HG03103 (cell line): ENCODE measurements at regions not wholly inside any gene's neighbourhood (a gene's known extent, or its start where the extent isn't known, plus 50 kb on each side); places are given as distances from the start of the nearest gene placed in this dataset.
"Not testable (repeated sequence)": the region's sequence is repeated elsewhere in the genome, so short reads cannot be mapped to it uniquely, and the experiment has no call there.

Source experiments
- ATAC-seq: cut with Tn5 transposase; IDR thresholded peaks from one replicate; pipeline ENCODE4 v1.9.1; 2021; ENCODE audit warnings: low read depth; ENCODE audit not compliant: unreplicated experiment

DNA sequence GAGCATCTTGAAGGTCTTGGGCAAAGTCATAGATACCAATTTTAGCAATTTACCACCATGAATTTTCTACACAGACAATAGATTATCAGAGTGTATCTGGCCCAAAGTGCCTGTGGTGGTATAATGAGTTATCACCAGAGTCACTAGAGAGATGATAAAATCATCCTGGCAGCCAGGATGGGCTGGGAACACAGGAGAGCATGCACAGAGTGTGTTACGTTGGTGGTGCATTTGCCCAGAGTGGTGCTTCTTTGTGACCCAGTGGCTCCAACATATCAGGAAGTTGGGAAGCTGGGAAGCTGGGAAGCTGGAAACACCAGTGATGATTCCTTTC, 236.7 kb upstream of the PROX1 start:
- ATAC-seq = no peak

DNA sequence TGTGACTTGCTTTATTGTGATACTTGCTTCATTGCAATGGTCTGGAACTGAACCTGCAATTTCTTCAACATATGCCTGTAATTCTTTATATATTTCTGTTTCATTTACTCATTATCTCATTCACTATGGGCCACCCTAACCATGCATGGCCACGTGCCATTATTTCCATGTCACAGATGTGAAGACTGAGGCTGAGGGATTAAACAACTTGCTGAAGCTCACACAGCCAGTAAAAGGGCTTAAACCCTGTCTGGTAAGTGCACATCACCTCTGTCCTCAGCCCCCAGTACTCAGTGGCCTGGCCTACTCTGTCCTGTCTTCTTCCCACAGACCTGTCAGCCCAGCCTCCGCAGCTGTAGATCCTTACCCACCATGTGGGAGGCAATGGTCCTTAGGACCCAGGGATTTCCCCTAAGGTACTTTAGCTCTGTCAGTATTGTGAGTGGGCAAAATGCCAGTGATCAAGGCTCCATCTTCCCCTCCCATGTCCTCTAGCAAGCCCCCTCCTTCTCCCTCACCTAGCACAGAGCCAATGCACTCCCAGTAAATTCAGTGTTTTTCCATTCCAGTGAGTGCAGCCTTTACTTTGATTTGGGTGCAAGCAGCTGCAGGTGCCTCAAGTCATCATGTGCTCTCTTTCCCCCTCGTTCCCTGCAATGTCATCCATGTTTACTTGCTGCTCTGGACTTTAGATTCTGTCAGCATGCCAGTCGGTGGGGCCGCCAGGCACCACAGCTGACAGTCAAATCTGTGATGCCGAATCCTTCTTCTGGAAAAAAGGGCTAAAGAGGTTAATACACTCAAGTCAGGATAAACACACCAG, 228.2 kb upstream of the PROX1 start:
- ATAC-seq = no peak

DNA sequence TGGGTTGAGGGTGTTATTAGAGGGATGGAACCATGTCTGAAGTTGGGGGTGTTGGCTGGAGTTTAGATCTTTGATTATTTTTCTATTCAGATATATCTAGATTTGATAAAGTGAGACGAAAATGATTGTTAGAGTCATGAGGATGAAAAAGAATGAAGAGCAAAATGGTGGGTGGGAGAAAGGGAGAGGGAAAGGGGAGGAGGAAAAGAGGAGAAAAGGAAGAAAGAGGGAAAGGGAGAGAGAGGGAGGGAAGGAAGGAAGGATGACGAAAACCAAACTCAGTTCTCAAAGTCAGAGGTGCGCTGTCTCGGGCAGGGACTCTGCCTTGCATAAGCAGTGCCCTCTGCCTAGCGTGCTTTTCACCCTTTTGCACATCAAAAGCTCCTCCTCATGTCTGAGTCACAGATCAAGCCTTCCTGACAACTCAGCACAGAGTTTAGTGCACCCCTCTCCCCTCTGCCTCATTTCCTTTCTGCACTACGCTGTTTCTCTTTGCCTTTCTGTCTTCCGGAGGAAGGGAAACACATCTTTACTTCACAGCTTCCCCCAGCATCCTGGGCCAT, 225.8 kb upstream of the PROX1 start:
- ATAC-seq = no peak

DNA sequence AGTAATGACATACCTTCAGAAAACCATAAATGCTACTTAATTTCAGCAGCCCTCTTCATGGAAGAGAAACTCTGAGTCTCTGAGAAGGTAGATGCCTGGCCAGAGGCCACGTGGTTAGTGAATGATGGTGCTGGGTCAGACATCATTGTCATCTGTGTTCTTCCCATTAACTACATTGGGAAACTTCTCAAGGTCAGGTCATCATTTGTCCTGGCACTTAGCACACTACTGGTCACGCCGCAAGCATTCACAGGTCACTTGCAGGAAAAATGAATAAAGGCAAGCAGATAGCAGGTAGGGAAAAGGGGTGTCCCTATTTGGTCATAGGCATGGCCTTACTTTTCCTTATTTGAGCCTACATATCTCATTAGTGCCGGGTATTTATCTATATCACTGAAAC, 220.1 kb upstream of the PROX1 start:
- ATAC-seq = no peak

DNA sequence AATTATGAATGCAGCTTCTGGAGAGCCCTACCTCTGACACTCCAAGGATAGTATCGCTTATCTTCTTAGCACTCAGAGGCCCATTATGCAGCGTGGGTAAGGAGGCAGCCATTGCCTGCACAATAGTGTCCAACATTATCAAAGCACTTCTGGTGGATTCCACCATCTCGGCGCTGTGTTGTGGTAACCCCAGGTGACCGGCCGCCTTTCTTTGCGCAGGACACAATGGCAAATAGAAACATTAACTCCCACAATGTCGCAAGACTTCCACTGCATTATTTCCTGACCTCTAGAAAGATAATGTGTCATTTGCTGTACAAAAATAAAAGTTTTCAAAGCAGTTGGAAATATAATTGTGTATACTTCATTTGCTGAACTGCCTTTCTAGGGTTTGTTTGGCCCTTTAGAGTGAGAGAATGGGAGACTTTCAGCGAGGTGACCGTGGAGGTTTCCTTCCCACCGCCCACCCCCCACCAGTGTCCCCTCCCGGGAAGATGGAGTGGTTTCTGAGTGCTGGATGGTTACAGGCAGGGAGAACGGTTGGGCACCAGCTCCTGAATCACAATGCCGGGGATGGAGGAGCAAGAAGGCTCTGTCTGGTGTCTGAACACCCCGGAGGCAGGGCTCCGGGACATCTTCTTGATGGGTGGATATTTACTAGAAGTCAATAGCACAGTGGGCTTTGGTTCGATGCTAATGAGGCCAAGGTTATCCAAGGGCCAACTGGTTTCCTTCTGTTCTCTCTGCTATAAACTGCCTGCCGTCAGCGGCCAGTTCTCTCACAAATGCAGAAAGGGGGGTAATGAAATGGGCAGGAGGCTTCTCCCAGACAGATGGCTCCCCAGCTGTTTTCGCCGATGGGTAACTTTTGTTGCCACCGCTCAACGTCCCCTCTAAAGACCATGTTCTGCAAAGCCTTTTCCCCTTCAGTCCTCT, 215.4 kb upstream of the PROX1 start:
- no peak for ATAC-seq

DNA sequence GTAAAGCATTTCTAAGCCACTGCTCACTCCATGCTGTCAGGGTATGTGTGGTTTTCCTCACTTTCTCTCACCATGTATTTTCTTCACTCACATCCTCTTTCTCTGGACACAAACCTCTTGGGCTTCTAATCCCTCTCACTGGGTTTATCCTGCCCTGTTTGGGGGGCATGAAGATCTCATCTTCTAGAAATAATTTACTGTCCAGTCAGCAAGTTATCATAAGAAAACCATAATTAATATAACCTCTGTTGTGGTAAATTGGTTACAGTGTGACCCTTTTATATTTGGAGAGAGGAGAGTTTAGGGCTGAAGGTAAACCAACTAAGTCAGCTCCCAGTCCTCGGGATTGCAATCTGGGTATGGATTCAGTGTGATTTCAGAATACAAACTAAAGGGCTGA, 213.8 kb upstream of the PROX1 start:
- ATAC-seq = no peak

DNA sequence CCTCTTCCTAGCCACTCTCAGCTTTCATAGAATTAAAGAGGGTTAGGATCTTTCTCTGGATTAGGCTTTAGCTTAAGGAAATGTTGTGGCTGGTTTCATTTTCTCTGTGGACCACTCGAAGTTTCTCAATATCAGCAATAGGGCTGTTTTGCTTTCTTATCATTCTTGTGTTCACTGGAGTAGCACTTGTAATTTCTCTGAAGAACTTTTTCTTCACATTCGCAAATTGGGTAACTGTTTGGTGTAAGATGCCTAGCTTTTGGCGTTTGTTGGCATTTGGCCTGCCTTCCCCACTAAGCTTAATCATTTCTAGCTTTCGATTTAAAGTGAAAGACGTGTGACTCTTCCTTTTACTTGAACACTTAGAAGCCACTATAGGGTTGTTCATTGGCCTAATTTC, 210.8 kb upstream of the PROX1 start:
- ATAC-seq = no peak

DNA sequence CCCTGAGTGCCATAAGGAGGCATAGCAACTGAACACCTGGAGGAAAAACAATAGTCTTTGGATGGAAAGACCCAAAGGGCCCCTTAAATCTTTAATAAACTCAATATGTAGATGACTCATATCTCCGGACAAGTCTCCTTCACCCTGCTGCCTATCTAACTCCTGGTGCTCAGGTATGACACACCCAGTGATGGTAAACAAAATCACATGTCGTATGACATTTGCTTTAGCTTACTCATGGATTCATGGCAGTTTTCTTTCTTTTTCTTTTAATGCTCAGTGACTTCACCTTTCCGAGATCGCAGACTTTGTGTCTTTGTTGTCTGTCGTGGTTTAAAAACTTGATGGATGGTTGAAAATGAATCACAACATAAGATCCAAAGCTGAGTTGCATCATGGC, 208.5 kb upstream of the PROX1 start:
- ATAC-seq = no peak

DNA sequence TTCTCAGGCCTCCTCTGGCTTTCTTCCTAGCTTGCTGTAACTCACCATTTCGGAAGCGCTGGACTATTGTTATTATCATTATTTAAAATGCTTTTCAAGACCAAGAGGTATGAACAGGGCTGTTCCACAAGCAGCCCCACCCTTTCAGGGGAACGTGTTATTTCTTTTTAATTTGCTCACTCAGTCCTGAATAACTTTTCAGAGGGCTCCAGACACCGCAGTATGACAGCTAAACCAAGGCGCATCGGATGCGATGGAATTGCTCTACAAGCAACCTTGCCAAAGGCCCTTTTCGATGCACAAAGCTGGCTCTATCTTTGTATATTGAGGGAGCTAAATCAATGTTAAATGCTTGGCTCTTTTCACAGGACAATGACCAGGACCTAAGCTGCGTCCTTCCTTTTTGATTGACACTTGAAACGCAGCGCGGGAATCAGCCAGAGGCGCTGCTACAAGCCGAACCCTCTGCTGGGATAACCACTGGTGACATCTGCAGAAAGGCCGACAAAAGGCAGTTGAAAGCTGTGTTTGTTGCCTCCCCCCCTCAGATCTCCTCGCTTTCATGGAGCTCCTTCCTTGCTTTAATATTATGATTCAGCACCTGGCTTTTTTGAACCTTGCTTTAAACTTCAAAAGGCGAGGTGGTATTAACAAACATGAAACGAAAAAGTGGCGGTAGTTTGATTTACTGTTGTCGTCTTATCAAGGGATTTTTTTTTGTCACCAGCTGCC, 204.7 kb upstream of the PROX1 start:
- no peak for ATAC-seq

DNA sequence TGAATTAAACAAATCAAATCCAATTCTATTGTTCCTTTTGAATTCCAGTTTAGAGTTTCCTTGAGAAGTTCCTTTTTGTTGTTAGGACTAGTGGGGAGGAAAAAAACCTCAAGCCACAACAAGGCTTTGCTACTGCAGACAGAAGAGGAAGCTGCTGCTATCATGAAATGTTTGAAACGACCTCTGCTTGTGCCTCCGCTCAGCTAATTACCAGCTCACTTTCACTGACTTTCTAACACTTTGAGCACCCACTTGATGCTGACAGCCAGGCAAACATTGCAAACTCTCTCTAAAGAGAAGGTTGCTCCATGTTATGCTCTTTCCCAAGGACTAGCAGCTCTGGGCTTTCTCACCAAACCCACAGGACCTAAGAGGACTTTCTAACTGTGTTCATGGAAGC, 203.9 kb upstream of the PROX1 start:
- no peak for ATAC-seq

DNA sequence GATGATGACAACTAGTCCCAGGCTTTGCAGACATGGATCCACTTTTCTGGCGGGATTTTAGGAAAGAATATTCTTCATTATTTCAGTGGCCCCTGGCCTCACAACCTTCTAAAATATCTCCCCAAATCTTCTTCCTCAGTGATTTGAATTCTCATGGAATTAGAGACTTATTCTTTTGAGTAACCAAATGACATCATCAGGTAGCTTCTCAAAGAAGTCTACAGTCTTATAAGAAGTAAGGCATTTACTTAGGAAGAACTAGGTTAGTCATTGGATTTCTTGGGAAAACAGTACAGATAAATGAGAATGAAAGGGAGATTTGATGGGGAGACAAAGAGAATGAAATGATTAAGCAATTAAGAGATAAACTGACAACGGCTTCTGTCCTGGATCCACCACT, 201.1 kb upstream of the PROX1 start:
- no peak for ATAC-seq

DNA sequence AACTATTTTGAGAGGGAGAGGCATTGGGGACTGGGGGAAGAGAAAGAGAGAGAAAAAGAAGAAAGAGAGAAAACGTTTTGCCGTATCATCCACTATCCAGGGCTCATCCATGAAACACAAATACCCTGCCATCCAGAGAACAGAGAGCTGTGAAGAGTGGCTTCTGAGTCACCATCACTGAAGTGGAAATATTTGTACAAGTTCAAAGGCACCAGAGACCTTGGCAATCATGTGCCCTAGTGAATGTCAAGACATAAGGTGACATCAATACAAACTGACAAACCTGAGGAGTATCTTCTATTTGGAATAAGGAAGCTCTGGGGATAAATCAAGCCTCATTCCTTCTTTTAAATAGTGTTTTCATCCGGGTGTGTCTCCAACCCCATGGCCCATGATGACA, 197.2 kb upstream of the PROX1 start:
- ATAC-seq = no peak

DNA sequence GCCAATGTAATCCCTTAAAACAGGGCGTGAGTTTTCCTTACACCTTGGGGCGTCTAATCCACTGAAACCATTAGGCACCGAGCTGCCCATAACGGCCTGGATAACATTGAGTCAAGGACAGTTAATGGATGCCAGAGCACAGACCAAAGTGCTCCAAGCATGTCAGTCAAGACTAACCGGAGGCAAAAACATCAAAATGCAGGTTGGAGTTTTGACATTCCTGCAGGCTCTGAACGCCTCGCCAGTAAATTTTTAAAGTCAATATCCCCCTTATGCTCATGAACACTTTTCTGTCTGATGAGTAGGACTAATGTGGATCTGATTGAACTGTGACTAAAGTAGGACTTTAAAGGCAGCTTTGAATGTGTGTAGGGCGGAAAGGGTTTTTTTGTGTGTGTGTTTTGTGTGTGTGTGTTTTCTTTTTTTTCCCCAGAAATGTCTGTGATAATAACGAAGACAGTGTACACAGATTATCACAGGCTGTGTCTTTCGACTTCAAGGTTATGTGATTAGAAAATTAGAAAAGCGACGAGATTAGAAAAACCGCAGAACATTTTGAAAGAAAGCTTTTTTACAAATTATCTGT, 194.2 kb upstream of the PROX1 start:
- no peak for ATAC-seq

DNA sequence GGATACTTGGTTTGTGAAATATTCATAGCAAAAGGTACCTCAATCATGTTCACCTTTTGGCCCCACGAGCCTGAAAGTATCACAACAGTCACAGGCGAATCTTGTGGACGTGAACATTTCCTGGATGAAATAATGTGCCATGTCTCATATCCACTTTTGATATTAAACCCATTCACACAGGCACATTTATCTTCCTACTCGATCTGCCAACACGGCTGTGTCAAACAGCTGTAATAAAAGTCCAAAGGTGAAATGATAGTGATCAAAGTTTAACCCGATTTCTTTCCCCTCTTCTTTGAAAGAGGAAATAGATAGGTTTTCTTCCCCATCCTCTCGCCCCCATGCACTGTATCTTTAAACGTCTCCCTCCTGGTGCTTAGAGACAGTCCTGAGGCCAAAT, 191.2 kb upstream of the PROX1 start:
- ATAC-seq = no peak

DNA sequence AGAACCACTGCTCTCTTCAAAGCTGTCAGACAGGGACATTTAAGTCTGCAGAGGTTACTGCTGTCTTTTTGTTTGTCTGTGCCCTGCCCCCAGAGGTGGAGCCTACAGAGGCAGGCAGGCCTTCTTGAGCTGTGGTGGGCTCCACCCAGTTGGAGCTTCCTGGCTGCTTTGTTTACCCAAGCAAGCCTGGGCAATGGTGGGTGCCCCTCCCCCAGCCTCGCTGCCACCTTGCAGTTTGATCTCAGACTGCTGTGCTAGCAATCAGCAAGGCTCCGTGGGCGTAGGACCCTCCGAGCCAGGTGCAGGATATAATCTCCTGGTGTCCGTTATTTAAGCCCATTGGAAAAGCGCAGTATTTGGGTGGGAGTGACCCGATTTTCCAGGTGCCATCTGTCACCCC, 179.5 kb upstream of the PROX1 start:
- ATAC-seq = not testable (repeated sequence)

DNA sequence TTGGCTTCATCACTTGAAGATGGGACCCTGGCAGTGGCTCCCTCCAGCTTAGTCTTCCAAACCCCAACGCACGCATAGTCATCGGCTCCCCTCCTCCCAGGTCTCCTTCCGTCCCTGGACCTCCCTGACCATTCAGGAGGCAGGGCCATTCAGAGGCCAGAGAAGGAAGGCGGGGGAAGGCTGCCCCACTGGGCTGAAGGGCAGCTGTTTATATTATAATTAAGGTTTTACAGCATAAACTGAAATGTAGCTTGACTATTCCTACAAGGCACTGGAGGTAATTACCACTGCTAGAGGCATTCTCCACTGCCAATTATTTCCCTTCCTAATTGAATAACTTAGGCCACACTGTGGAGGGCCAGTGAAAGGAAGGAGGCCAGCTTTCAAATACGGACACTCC, 170.6 kb upstream of the PROX1 start:
- ATAC-seq = no peak

DNA sequence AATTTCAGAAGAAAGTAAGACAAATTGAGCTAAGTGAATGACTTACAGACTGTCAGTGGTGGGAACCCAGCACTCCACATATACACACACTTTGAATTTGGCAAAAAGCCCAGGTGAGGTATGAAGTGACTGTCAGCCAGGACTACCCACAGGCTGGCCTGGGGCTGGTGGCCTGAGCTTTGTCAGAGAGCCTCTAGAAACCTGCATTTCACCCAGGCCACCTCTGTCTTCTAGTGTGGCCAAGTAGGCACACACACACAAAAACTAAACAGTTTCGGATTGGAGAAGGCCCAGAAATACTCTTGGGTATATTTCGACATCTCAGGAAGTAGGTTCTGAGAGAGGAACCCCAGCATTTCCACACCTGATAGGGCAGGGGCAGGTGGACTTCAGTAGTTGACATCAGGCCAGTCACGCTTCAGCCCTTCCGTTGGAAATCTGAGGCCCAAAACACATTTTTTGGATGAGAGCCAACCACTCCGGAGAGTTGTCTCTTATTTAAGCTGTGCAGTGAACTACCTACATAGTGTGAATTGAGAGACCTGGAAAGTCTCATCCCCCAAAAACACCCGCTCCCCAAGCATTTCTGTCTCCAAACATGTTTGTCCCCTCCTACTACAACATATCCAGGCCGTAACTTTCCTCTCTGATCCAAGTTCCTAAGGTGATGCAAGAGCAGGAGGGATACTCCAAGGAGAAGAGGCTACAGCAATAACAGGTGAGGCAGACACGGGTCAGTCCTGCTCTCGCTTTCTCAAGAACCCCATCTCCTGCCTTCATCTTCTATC, 167.2 kb upstream of the PROX1 start:
- ATAC-seq = no peak

DNA sequence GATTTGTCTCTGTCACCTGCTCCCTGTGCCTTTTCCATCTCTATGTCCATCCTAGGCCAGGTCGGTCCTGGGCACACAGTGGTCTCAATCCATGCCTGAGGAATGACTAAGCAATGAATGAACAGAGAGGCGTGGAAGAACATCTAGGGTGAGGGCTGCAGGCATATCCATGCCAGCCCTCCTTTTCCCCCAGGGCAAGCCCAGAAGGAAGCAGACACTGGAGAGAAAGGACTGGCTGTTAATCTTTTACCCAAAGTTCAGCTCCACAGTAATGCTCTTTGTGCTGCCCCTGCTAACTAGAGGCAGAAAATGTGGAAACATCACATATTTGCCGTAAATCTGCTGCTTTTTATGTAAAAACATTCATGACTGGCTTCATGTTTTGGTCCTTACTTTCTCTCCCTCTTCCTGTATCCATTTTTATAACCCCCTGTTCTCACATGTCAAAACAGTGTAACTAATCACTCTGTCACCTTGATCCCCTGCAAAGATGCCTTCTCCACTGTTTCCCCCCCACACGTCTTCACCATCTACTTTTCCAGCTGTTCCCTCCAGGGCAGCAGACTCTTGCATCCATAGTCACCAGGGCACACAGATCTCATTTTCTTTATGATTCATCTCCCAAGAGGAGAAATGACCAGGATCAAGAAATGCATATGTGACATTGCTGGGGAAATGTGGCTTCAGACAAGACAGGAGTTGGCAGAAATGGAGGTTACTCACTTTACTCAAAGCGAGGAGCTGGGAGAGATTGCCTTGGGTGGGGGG, 166.4 kb upstream of the PROX1 start:
- no peak for ATAC-seq

DNA sequence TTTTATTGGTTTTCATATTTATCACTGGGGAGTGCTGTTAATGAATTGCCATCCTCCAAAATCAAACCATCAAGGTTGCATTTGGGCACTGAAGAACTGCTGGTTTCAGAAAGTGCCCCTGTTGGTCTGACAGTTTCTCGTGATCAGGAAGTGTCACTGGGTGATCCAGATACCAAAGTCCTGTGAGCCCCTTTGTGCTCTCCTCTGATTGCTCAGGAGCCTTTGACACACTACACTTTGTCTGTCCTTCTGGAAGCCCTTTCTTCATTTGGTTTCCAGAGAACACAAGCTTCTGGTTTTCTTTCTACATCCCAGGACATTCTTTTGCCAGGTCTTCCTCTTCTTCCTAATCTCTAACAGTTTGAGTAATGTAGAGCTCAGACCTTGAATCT, 165.8 kb upstream of the PROX1 start:
- no peak for ATAC-seq
